GM21576 (cell line): ENCODE measurements at regions not wholly inside any gene's neighbourhood (a gene's known extent, or its start where the extent isn't known, plus 50 kb on each side); places are given as distances from the start of the nearest gene placed in this dataset.
A peak's percentile ranks its signal among the peaks of the same experiment; 100 is the strongest.

Experiments used
- ATAC-seq: cut with Tn5 transposase; IDR thresholded peaks from one replicate; pipeline ENCODE4 v1.9.1; 2021; ENCODE audit warnings: mild to moderate bottlenecking, moderate library complexity; ENCODE audit not compliant: unreplicated experiment

GRCh38 chr12:66848967-66849366 lies 170.1 kb upstream of the GRIP1 start:
- no peak for ATAC-seq

- ATAC-seq, result no peak
Observed at GRCh38 chr12:66851134-66851533, 172.3 kb upstream of the GRIP1 start.

GRCh38 chr12:66852091-66852490 lies 173.2 kb upstream of the GRIP1 start:
- no peak for ATAC-seq

- ATAC-seq, result no peak
Observed at GRCh38 chr12:66852765-66853164, 173.9 kb upstream of the GRIP1 start.

GRCh38 chr12:66859751-66860440 lies 181.0 kb upstream of the GRIP1 start:
- ATAC-seq, result no peak

- no peak for ATAC-seq
Observed at GRCh38 chr12:66860752-66861750, 182.2 kb upstream of the GRIP1 start.

GRCh38 chr12:66862356-66862985 lies 183.6 kb upstream of the GRIP1 start:
- no peak for ATAC-seq

GRCh38 chr12:66863276-66863675 lies 184.4 kb upstream of the GRIP1 start:
- no peak for ATAC-seq

GRCh38 chr12:66877925-66878324 lies 199.0 kb upstream of the GRIP1 start:
- no peak for ATAC-seq

GRCh38 chr12:66879409-66879808 lies 200.5 kb upstream of the GRIP1 start:
- no peak for ATAC-seq

GRCh38 chr12:66881386-66881785 lies 202.5 kb upstream of the GRIP1 start:
- no peak for ATAC-seq

GRCh38 chr12:66884091-66884490 lies 205.2 kb upstream of the GRIP1 start:
- no peak for ATAC-seq

- ATAC-seq, result no peak
Observed at GRCh38 chr12:66885115-66885875, 206.4 kb upstream of the GRIP1 start.

- no peak for ATAC-seq
Observed at GRCh38 chr12:66896797-66897196, 217.9 kb upstream of the GRIP1 start.

GRCh38 chr12:66898700-66899469 lies 220.0 kb upstream of the GRIP1 start:
- no peak for ATAC-seq

- ATAC-seq, result no peak
Observed at GRCh38 chr12:66899588-66899987, 220.7 kb upstream of the GRIP1 start.

- no peak for ATAC-seq
Observed at GRCh38 chr12:66900616-66901015, 221.7 kb upstream of the GRIP1 start.

- ATAC-seq, result peak; percentile 97
Observed at GRCh38 chr12:66901138-66901932, 222.5 kb upstream of the GRIP1 start.

- no peak for ATAC-seq
Observed at GRCh38 chr12:66902020-66902419, 223.1 kb upstream of the GRIP1 start.
